Left colon (tissue), 2 donors: ENCODE measurements at regions not wholly inside any gene's neighbourhood (a gene's known extent, or its start where the extent isn't known, plus 50 kb on each side); places are given as distances from the start of the nearest gene placed in this dataset.

Experiments used
- ATAC-seq: fragments of 200-7000 bp; cut with Tn5 transposase; one replicate; pipeline ENCODE4 v1.9.1; 2020; ENCODE audit warnings: mild to moderate bottlenecking, moderate library complexity
- DNase-seq, 2 donors: peaks; one replicate each; pipeline ENCODE4 v3.0.0-alpha.2; 2020
- intact Hi-C, 2 donors: fragments of 100-400 bp; cut with DNase I in 1 of 2; cut with micrococcal nuclease in 1 of 2; formaldehyde crosslinking; loops; one replicate each; pipeline versions ENCODE4 v1.11.2 to v1.14.0; 2022; cut with DNase I, micrococcal nuclease
- donor health status: DM: no; HTN: no; CAD: no.
- donor health status: DM: yes; HTN: yes; CAD: no.

DNA sequence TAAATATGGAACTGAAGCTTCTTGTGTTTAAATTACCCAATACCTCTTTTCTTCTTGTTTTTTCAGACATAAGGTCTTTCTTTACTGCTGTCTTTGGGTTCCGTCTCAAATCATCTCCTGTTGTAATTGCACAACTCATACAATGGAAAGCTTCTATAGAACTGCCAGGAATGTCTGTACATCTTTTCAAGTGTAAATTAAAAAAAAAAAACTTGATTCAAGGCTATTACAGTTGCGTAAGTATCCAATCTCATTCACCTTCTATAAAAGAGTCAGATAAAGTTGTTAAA lies 243.5 kb downstream of the ICE1 start:
- intact Hi-C loops = no loop called here
- no peak for DNase-seq
- no peak for ATAC-seq

DNA sequence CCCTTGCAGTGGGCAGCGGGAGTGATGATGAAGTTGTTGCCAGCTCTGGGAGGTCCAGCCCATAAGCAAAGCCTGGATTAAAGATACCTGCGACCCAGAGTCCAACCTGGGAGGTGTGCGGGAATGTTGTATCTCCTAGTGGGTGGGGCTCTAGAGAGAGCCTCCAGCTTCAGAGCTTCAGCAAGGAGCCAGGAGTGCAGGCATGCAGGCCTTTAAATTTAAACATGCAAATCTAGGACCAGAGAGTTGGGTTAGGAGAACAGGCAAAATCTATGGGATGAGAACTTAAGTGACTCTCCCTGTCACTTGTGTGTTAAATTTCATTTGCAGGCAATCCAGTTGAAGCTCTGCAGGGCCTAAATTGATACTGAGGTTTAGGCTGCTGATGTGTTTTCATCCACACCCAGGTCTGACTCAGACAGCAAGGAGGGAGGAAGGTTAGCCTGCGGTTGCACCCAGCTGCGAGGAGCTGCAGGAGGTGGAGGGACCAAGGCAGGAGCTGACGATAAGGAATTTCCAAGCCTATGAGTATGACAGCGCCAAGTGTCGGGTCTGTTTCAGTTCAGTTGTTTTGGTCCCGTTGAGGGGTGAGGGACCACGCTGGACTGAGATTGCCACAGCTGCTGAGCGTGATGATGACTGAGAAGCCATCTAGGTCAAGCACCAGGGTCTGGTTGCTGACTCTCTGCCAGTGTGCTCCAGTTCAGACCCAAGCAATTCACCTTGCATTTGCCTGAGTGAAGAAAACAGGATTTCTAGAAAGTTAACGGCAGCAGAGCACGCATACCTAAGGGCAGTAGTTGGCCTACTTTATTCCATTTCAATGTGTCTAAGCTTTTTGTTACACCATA lies 243.0 kb downstream of the ICE1 start:
- intact Hi-C loops = no loop called here
- DNase-seq (no peak), ATAC-seq (no peak)

DNA sequence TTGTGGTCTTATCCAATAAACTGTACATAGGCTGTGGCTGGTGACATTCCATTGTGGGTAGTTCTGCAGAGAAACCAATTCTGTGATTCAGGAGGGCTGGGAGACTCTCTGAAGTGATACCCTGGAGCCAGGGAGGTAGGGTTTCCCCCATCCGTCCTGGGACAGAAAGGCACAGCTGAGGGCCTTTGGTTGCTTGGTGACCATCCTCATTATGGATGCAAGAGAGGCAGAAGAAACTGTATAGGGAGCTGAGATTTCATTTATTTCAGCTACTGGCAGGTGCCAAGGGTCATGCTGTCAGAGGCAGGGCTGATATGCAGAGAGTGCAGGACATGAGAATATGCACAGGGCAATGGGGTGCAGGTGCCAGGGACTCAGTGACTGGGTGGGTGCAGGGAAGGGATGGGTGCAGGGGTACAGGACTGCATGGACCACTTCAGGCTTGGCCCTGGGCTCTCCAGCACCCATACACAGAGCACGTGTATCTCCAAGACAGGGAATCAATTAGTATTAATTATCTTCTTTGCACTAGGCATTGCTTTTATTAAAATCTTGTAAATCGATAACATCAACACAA lies 236.5 kb downstream of the ICE1 start:
- no peak for ATAC-seq
- DNase-seq = no peak
- intact Hi-C loops = no loop called here

DNA sequence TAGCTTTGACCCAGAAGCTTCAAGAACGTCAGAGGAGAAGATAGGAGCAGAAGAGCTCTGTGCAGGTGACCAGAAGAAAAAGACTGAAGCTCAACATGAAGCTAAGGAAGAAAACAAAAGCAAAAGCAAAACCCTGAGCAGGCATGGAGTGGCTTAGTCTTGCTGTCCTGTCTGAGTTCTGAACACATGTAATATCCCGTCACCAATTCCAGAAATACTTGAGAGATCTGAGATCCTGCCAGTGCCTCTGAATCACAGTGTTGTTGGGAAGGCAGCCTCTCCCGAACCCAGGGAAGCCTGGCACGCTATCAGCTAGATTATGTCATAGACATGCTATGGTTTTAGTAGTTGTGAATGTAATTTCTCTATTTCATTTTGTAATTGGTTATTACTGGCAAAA lies 235.7 kb downstream of the ICE1 start:
- DNase-seq (peak in 1 of 2 donors; percentile 6), ATAC-seq (no peak)
- intact Hi-C loops = no loop called here

DNA sequence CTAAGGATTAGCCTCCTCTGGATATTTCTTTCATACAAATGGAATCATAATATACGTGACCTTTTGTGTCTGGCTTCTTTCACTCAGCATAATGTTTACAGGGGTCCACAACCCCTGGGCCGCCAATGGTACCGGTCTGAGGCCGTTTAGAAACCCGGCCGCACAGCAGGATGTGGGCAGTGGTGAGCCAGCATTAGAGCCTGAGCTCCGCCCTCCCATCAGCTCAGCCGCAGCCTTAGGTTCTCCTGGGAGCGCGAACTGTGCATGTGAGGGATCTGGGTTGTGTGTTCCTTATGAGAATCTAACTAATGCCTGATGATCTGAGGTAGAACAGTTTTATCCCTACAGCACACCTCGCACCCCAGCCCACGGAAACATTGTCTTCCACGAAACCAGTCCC lies 229.7 kb downstream of the ICE1 start:
- DNase-seq (no peak), ATAC-seq (no peak)
- intact Hi-C loops = no loop called here

DNA sequence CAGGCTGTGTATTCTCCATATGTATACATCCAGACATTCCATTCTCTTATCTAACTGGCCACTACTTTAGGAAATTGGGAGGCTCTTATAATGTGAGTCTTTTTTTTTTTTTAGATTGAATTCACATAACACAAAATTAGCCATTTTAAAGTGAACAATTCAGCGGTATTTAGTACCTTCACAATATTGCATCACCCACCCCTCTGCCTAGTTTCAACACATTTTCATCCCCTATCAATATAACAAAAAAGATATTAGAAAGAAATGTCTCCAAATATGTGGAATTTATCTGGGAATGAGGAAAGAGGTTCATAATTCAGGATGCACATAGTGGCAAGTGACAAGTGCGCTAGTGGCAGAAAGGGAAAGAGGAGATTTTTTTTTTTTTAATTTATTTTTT lies 228.5 kb downstream of the ICE1 start:
- ATAC-seq = no peak
- DNase-seq = no peak
- intact Hi-C loops = no loop called here

DNA sequence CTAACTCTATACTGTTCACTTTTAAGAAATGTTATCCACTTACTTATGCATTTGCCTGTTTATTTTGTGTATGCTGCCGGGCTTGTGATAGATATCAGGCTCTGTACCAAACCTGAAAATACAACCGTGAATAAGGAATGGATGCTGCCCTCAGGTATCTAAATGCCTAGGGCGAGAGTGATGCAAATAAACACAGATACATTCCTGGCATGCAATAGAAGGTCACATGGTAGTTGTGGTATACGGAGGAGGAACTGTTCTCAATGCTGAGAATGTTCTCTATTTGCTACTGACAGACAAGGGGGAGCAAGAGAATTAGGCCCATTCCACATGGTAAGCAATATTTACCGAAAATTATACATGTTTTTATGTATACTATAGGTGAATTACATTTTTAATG lies 227.8 kb downstream of the ICE1 start:
- DNase-seq (no peak), ATAC-seq (no peak)
- intact Hi-C loops = no loop called here

DNA sequence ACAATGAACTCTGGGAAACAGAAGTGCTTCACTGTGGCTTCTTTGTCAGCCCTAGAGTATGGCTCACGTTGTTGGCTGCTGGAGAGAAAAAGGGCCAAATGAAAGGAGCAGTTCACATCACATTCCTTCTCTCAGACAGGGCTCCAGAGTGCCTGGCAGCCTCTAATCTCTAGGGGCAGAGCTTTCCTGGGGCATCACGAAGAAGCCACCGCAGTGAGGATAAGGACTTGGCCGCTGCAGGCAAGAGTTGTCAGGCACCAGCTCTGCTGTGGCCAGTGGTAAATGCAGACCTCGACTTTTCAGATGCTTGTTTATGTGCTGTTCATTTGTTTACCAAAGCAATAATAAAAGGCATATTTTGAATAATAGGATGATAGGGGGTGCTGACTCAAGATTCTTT lies 227.2 kb downstream of the ICE1 start:
- intact Hi-C loops = no loop called here
- DNase-seq (no peak), ATAC-seq (no peak)

DNA sequence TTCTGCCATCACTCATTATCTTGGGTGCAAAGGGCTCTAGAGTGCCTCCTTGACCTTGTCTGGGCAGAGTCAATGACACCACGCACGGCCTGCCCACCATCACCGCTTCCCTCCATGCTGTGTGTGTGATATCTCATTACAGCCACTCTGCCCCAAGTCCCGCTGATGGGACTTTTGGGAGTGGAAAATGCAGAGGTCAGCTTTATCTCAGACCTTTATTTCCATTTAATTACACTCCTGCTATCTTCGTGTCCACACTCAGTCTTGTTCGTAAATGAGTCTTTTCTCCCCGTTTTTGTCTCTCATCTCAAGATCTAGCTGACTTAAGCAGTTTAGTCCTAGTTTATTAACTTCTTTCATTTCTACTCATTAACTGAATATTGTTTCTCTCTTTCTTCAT lies 226.2 kb downstream of the ICE1 start:
- ATAC-seq (no peak), DNase-seq (no peak)
- intact Hi-C loops = no loop called here

DNA sequence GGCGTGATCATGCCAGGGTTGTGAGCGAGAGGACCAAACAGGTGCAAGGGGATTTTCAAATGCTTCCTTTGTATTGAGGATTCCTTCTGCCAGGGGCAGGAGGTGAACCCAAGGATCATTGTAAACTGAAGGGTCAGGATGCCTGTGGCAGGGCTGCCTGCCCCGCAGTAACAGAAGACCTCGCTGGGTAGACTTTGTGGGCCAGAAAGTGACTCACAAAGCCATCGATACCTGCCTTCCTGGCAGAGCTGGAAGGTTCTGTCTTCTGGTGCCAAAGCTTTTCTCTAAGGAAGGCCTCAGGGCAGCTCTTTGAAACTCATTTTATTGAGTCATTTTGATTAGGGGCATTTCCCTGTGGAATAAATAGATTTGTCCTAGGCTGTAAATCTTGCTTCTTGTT lies 223.4 kb downstream of the ICE1 start:
- no peak for DNase-seq
- ATAC-seq = no peak
- intact Hi-C loops = no loop called here

DNA sequence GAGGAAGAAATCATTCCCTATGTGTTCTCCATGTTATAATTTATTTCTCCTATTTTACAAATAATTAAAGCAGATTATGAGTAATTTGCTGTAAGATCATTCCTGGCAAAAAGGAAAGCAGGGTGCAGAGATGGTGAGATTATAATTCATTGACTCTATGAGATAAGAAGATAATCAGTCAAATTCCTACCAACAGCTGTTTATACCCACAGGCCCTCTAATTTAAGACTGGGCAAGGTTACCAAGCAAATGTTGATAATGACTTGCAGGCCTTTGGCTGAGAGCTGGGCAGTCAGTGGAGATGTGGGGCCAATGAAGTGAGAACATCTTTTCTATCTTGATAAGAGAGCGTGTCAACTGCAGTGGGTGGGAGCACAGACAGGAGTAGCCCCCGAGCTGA lies 222.7 kb downstream of the ICE1 start:
- DNase-seq (no peak), ATAC-seq (no peak)
- intact Hi-C loops = no loop called here

DNA sequence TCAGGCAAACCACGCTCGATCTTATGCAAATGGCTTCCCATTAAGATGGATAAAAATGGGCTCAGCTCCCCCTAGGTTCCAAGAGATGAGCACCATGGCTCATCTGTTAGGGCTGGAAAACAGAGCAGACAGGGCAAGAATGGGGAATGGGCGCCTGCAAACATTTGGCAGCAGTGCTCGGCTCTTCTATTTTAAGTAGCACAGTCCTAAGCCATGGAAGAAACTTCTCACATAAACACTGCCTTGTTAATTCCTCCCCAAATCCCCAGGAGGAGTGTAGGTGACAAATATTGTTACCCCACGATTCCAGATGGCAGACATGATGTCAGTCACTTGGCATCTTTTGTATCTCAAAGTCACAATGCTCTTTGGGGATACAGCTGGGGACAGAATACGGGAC lies 221.8 kb downstream of the ICE1 start:
- ATAC-seq = no peak
- DNase-seq = no peak
- intact Hi-C loops = no loop called here

DNA sequence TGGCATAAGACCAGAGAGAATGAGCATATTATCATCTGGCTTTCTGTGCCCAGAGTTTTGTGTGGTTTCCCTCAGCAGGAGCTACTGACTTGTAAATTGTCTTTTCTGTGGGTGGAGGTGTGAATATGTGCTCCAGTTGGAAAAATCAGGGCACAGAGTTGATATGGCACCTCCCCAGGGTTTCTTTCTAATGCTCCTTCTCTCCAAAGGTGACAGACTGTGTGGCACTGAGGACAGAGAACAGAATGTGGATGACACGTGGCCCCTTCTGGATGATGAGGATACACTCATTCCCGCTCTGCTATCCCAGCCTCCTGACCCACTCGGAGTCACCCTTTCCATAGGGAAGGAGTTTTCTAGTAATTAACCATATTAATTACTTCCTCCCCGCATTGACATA lies 221.0 kb downstream of the ICE1 start:
- DNase-seq (no peak), ATAC-seq (no peak)
- intact Hi-C loops = no loop called here

DNA sequence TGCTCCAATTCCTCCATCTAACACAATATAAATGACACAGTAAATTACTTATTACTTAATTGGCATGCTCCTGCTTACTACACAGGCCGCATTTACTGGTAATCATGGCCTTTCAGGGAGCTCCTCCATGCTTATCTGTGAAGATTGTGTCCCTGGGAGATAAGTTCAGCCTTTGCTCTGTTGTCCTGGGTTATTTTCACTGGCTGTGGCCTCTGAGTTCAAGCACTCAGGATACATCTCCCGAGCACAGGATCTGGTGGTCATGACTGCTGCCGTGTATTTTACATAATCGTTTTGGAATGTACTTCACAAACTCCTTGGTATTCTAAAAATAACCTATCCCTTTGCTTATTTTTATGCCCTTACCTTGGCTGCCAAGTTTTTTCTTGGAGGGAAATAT lies 215.7 kb downstream of the ICE1 start:
- no peak for DNase-seq
- no peak for ATAC-seq
- intact Hi-C loops = no loop called here

DNA sequence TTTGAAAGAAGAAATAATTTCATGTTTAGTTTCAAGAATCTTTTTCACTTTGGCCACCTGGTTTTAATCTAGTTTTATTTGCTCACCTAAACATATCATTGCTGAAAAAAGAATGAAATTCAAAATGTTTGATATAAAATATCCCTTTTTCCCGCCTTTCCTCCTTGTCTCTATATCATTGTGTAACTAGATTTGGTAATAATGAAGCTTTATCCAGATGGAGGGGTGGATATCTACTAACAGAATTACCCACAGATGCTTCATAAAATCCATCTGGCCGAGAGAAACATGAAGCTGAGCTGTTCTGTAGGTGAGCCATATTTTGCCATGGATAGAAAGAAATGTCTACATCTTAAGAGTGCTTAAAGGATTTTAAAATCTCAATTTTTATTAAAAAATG lies 214.7 kb downstream of the ICE1 start:
- ATAC-seq = no peak
- DNase-seq = no peak
- intact Hi-C loops = no loop called here

DNA sequence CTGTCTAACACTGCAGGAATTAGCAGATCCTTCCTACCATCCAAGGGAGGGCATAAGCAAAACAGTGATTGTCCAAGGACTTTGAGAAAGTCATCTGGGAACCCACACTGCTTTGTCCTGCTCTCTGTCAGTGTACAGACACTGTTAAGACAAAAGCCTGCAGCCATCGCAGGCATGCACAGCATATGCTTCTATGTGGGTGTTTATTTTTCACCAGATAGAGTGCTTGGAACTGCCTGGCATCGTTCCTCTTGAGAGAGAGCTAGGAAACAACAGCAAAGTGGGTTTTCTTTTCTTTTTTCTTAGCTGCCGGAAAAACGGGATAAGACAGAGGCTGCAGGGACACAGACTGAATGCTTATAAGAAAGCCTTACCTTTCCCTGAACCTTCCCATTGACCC lies 212.3 kb downstream of the ICE1 start:
- intact Hi-C loops = no loop called here

DNA sequence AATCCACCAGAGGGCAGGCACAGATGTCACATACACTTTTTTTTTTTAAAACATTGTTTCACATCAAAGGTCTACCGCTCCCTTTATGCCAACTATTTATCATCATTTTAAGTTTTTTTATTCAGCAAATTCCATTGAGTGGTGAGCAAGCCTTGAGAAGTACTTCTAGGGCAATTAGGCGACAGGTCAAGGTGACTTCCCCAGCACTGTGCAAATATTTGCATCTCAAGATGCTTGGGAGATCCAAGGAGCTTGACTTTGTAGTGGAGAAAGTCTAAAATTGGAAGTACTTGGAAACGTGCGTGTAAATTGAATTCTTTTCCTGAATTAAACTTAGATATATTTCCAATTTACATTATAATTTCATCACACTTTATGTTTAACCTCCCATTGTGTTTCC lies 211.1 kb downstream of the ICE1 start:
- ATAC-seq = no peak
- intact Hi-C loops = no loop called here
- DNase-seq = no peak

More for the DNA sequence above, 212.3 kb downstream of the ICE1 start:
- DNase-seq (no peak), ATAC-seq (no peak)

DNA sequence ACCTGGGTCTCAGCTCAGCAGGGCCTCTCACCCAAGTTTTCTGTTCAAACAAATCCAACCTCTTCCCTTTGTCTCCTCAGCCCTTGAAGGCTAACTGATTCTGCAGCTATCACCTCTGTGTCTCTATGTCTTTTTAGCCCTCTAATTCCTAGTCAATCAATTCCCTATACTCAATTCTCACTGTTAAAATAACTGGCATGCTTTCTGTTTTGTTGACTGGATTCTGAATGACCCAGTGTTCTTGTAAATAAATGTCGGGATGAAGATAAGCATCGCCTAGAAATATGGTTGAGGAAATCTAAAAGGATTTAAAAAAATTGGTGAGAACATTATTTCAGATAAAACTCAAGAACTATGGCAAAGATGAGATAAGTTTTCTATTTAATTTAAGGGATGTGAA lies 210.2 kb downstream of the ICE1 start:
- ATAC-seq = no peak
- no peak for DNase-seq
- intact Hi-C loops = no loop called here

DNA sequence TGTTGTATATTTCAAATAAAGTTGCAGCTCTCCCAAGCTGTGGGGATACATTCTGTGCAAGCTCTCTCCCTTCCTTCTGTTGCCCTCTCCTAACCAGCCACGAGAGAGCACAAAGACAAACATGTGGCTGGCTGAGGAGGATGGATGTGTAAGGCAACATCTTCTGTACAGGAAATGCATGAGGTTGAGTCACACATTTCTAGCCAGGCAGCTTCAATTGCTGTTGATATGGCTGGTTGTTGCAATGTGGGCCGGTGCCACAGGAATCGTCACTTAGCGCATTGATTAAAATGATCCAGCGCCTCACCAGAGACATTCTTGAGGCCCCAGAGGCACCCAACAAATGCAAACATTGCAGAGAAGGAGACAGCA lies 207.1 kb downstream of the ICE1 start:
- no peak for DNase-seq
- intact Hi-C loops = no loop called here
- ATAC-seq = no peak

DNA sequence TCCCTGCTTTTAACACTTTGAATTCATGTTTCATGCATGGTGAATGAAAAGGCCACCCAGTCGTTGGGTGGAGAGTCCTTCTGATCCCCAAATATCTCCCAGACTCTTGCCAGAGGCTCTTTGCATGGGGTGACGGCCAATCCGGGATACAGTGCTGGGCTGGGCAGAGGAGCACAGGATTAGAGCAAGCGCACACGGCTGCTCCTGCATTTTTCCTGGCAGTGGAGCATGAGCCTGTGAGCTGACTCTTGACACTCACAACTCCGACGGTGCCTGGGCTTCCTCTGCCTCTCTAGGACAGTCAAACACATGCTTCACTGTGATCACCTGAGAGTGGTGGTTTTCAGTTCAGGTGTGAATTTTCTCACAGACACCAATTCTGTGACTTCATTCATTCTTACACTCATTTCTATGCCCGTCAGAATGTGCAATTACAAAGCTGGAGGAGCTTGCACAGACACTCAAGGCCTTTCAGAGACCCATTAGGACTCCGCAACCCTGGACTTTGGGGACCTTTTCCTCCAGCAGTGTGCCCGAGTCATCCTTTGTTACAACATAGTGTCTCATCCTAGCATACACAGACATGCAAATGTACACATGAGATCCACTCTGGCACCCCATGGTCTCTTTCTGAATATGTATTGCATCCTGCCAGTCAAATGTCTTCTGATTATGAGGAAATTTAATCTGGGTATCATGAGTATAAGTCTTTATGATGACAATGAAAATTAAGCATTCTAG lies 206.6 kb downstream of the ICE1 start:
- DNase-seq (no peak), ATAC-seq (no peak)
- intact Hi-C loops = no loop called here

DNA sequence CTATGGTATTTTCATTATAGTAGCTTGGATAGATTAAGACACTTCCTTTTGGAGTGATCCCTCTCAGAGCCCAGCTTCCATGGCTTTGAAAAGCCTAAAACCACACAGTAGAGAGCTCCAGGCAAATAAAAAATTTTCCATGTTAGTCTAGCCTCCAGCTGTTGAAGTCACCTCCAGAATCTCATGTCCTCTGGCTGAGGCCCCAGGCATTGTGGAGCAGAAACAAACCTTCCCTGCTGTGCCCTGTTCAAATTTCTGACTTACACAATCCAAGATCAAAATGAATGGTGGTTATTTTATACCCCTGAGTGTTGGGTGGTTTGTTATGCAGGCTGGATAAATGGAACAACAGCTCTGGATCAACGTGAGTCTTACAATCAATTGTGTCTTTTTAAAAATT lies 203.9 kb downstream of the ICE1 start:
- DNase-seq (no peak), ATAC-seq (no peak)
- intact Hi-C loops = no loop called here
